SK-N-SH (cell line): ENCODE measurements at regions not wholly inside any gene's neighbourhood (a gene's known extent, or its start where the extent isn't known, plus 50 kb on each side); places are given as distances from the start of the nearest gene placed in this dataset.

Experiments
- CTCF ChIA-PET: fragments of 300-600, 350-600 bp; formaldehyde crosslinking; extraction: SDS; loops from one replicate; lab custom pipeline; 2021; lab: Yijun Ruan, JAX
- POLR2A ChIA-PET: fragments of 350-600 bp; sonication (Branson Sonifier 250); formaldehyde crosslinking; extraction: SDS; loops from one replicate; lab custom pipeline; 2020; ENCODE audit warnings: antibody characterized with exemption, inconsistent platforms; lab: Yijun Ruan, JAX
- DNase-seq: peaks from one replicate; pipeline ENCODE4 v3.0.0; 2012
- H2AFZ ChIP-seq: fragments of 200-600 bp; sonication (generic); 2 replicates; pipeline ENCODE4 v1.8.1; 2016; ENCODE audit warnings: antibody characterized with exemption, mild to moderate bottlenecking, low read depth
- H3F3A ChIP-seq: fragments of 200-600 bp; sonication (generic); replicated peaks from 2 replicates; pipeline ENCODE3; 2016; ENCODE audit warnings: antibody characterized with exemption, mild to moderate bottlenecking; ENCODE audit not compliant: insufficient read depth
- H3K27ac ChIP-seq, 2 experiments: fragments of 200-500 bp in 1 of 2; fragments of 200-600 bp in 1 of 2; sonication (Bioruptor generic) in 1 of 2; sonication (generic), shearing (Covaris generic) in 1 of 2; 2 replicates each; pipeline versions ENCODE4 v1.5.1 to v1.6.1; 2014 to 2016; ENCODE audit warnings: low read depth in 2 of 2, inconsistent platforms in 1 of 2, low read length in 1 of 2, mild to moderate bottlenecking in 1 of 2, mixed read lengths in 1 of 2
- H3K27me3 ChIP-seq: fragments of 200-600 bp; sonication (generic), shearing (Covaris generic); 2 replicates; pipeline ENCODE4 v1.6.1; 2016; ENCODE audit warnings: mixed run types; ENCODE audit not compliant: insufficient read depth
- H3K36me3 ChIP-seq, 2 experiments: fragments of 200-500 bp in 1 of 2; fragments of 200-600 bp in 1 of 2; sonication (Bioruptor generic) in 1 of 2; sonication (generic) in 1 of 2; replicated peaks in 1 of 2; 2 replicates each; pipeline versions ENCODE3 to v1.5.1; 2014 to 2016; ENCODE audit warnings: low read length in 1 of 2, mild to moderate bottlenecking in 1 of 2; ENCODE audit not compliant: insufficient read depth in 2 of 2, control insufficient read depth in 1 of 2
- H3K4me1 ChIP-seq, 2 experiments: fragments of 200-500 bp in 1 of 2; fragments of 200-600 bp in 1 of 2; sonication (Bioruptor generic) in 1 of 2; sonication (generic), shearing (Covaris generic) in 1 of 2; 2 replicates each; pipeline versions ENCODE4 v1.5.1 to v1.6.1; 2014 to 2016; ENCODE audit warnings: low read depth in 1 of 2, low read length in 1 of 2, mixed run types in 1 of 2; ENCODE audit not compliant: insufficient read depth in 2 of 2, control insufficient read depth in 1 of 2
- H3K4me2 ChIP-seq: fragments of 200-600 bp; sonication (generic), shearing (Covaris generic); 2 replicates; pipeline ENCODE4 v1.6.1; 2017; ENCODE audit warnings: mixed run types
- H3K4me3 ChIP-seq, 2 experiments: fragments of 200-500 bp in 1 of 2; fragments of 200-600 bp in 1 of 2; sonication (Bioruptor generic) in 1 of 2; sonication (generic), shearing (Covaris generic) in 1 of 2; 2 replicates each; pipeline versions ENCODE4 v1.5.1 to v1.8.1; 2014 to 2016; ENCODE audit warnings: low read depth in 2 of 2, inconsistent platforms in 1 of 2, low read length in 1 of 2, mild to moderate bottlenecking in 1 of 2, mixed read lengths in 1 of 2, moderate library complexity in 1 of 2
- H3K79me2 ChIP-seq: fragments of 200-600 bp; sonication (generic); 2 replicates; pipeline ENCODE4 v1.8.1; 2017; ENCODE audit warnings: mild to moderate bottlenecking; ENCODE audit not compliant: insufficient read depth
- H3K9ac ChIP-seq: fragments of 200-600 bp; sonication (generic); 2 replicates; pipeline ENCODE4 v1.6.1; 2017; ENCODE audit warnings: mixed run types
- H3K9me2 ChIP-seq: fragments of 200-600 bp; sonication (generic); 2 replicates; pipeline ENCODE4 v1.6.1; 2017; ENCODE audit warnings: mixed run types
- H3K9me3 ChIP-seq: fragments of 200-600 bp; sonication (generic); 2 replicates; pipeline ENCODE4 v1.6.1; 2017; ENCODE audit warnings: mixed run types, mild to moderate bottlenecking, moderate library complexity
- H4K20me1 ChIP-seq: fragments of 200-600 bp; sonication (generic); 2 replicates; pipeline ENCODE4 v1.6.1; 2017; ENCODE audit warnings: mild to moderate bottlenecking, mixed run types; ENCODE audit not compliant: insufficient read depth
- ELF1 ChIP-seq: IDR thresholded peaks from 2 replicates; pipeline ENCODE4 v1.4.0; 2012
- FOSL2 ChIP-seq: IDR thresholded peaks from 2 replicates; pipeline ENCODE4 v1.4.0; 2012; ENCODE audit warnings: low read depth, mild to moderate bottlenecking, moderate library complexity, borderline replicate concordance
- FOXM1 ChIP-seq: IDR thresholded peaks from 2 replicates; pipeline ENCODE4 v1.4.0; 2012; ENCODE audit warnings: low read depth, mild to moderate bottlenecking
- MEF2A ChIP-seq: IDR thresholded peaks from 2 replicates; pipeline ENCODE4 v1.4.0; 2012; ENCODE audit warnings: low read depth, borderline replicate concordance
- MXI1 ChIP-seq: IDR thresholded peaks from 2 replicates; pipeline ENCODE4 v1.6.1; 2012; ENCODE audit warnings: mild to moderate bottlenecking, low read depth, low read length, improper control_type of control experiment
- NRF1 ChIP-seq: IDR thresholded peaks from 2 replicates; pipeline ENCODE4 v1.6.1; 2012; ENCODE audit warnings: low read depth, mild to moderate bottlenecking, low read length
- RCOR1 ChIP-seq: fragments of 150-350 bp; IDR thresholded peaks from 2 replicates; pipeline ENCODE4 v1.6.1; 2017; ENCODE audit warnings: antibody characterized with exemption, low read length
- RXRA ChIP-seq: IDR thresholded peaks from 2 replicates; pipeline ENCODE4 v1.4.0; 2012; ENCODE audit warnings: low read depth, mild to moderate bottlenecking, borderline replicate concordance
- SIN3A ChIP-seq: IDR thresholded peaks from 2 replicates; pipeline ENCODE4 v1.6.1; 2012; ENCODE audit warnings: low read depth, mild to moderate bottlenecking, low read length, moderate library complexity, borderline replicate concordance
- SMC3 ChIP-seq: IDR thresholded peaks from 2 replicates; pipeline ENCODE4 v1.6.1; 2012; ENCODE audit warnings: low read depth, low read length, improper control_type of control experiment
- WGBS: methylation state at CpG from one replicate; pipeline ENCODE4 v1.1.6; 2017; ENCODE audit warnings: low lambda C conversion rate; 5-methylcytosine and 5-hydroxymethylcytosine counted together
- TF ChIP-seq, protein P1 (sequence below): fragments of 150-350 bp; IDR thresholded peaks from 2 replicates; pipeline ENCODE4 v1.6.1; 2017; ENCODE audit warnings: antibody characterized with exemption, low read length, low read depth, borderline replicate concordance
- TF ChIP-seq, protein P2 (sequence below): IDR thresholded peaks from 2 replicates; pipeline ENCODE4 v1.6.1; 2012; ENCODE audit warnings: mild to moderate bottlenecking, low read depth, low read length, moderate library complexity
- TF ChIP-seq, protein P3 (sequence below): fragments of 150-350 bp; IDR thresholded peaks from 2 replicates; pipeline ENCODE4 v1.6.1; 2016; ENCODE audit warnings: mild to moderate bottlenecking, low read depth, low read length
- TF ChIP-seq, protein P4 (sequence below): IDR thresholded peaks from 2 replicates; pipeline ENCODE4 v1.4.0; 2012; ENCODE audit warnings: low read depth

DNA sequence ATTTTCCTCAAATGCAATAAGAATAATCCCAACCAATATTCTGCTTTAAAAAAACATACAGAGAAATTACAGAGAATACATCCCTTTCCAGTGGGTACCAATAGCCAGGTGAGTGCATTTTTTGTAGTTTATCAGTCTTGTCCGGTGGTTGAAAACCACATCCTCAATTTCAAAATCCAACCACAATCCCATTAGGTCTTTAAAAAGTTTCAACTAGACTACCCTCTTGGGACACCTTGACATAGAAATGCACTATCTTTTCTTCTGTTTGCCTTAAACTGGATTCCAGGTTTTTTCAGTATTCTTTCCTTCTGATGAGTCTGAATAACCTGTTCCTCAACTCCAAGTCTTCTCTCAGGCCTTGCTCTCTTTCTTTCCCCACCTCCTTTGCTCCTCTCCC lies 223.3 kb downstream of the NR2F1-AS1 start:
- TF ChIP-seq ELF1: no peak
- no peak for TF ChIP-seq MEF2A
- TF ChIP-seq RXRA: no peak
- TF ChIP-seq, protein P1, sequence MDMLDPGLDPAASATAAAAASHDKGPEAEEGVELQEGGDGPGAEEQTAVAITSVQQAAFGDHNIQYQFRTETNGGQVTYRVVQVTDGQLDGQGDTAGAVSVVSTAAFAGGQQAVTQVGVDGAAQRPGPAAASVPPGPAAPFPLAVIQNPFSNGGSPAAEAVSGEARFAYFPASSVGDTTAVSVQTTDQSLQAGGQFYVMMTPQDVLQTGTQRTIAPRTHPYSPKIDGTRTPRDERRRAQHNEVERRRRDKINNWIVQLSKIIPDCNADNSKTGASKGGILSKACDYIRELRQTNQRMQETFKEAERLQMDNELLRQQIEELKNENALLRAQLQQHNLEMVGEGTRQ: no peak
- no peak for TF ChIP-seq SIN3A
- no peak for TF ChIP-seq SMC3
- no peak for TF ChIP-seq MXI1
- TF ChIP-seq, protein P2, sequence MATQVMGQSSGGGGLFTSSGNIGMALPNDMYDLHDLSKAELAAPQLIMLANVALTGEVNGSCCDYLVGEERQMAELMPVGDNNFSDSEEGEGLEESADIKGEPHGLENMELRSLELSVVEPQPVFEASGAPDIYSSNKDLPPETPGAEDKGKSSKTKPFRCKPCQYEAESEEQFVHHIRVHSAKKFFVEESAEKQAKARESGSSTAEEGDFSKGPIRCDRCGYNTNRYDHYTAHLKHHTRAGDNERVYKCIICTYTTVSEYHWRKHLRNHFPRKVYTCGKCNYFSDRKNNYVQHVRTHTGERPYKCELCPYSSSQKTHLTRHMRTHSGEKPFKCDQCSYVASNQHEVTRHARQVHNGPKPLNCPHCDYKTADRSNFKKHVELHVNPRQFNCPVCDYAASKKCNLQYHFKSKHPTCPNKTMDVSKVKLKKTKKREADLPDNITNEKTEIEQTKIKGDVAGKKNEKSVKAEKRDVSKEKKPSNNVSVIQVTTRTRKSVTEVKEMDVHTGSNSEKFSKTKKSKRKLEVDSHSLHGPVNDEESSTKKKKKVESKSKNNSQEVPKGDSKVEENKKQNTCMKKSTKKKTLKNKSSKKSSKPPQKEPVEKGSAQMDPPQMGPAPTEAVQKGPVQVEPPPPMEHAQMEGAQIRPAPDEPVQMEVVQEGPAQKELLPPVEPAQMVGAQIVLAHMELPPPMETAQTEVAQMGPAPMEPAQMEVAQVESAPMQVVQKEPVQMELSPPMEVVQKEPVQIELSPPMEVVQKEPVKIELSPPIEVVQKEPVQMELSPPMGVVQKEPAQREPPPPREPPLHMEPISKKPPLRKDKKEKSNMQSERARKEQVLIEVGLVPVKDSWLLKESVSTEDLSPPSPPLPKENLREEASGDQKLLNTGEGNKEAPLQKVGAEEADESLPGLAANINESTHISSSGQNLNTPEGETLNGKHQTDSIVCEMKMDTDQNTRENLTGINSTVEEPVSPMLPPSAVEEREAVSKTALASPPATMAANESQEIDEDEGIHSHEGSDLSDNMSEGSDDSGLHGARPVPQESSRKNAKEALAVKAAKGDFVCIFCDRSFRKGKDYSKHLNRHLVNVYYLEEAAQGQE: no peak
- TF ChIP-seq NRF1: no peak
- TF ChIP-seq FOSL2: no peak
- TF ChIP-seq, protein P3, sequence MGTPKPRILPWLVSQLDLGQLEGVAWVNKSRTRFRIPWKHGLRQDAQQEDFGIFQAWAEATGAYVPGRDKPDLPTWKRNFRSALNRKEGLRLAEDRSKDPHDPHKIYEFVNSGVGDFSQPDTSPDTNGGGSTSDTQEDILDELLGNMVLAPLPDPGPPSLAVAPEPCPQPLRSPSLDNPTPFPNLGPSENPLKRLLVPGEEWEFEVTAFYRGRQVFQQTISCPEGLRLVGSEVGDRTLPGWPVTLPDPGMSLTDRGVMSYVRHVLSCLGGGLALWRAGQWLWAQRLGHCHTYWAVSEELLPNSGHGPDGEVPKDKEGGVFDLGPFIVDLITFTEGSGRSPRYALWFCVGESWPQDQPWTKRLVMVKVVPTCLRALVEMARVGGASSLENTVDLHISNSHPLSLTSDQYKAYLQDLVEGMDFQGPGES: no peak
- no peak overlapping the region for H3K4me2 ChIP-seq
- H3F3A ChIP-seq: peaks cover 16% of the 10 kb centered on the region
- H4K20me1 ChIP-seq: no peaks in the 10 kb centered on the region
- no peaks in the 10 kb centered on the region for H3K9me3 ChIP-seq
- H3K4me1 ChIP-seq: peaks cover 4 to 13% of the 10 kb centered on the region in 2 experiments; a peak in 3 of 4 replicates
- no peak overlapping the region for H3K27ac ChIP-seq
- H3K9ac ChIP-seq: no peak overlapping the region
- CTCF ChIA-PET: no interaction called here
- no peaks in the 10 kb centered on the region for H3K79me2 ChIP-seq
- no peak for DNase-seq
- POLR2A ChIA-PET: no interaction called here
- H3K27me3 ChIP-seq: no peaks in the 10 kb centered on the region
- WGBS: 82% methylated on average over 1 of the region's 1 CpG
- no peak overlapping the region for H3K4me3 ChIP-seq
- no peaks in the 10 kb centered on the region for H3K9me2 ChIP-seq
- no peak overlapping the region for H2AFZ ChIP-seq
- H3K36me3 ChIP-seq: no peaks in the 10 kb centered on the region

DNA sequence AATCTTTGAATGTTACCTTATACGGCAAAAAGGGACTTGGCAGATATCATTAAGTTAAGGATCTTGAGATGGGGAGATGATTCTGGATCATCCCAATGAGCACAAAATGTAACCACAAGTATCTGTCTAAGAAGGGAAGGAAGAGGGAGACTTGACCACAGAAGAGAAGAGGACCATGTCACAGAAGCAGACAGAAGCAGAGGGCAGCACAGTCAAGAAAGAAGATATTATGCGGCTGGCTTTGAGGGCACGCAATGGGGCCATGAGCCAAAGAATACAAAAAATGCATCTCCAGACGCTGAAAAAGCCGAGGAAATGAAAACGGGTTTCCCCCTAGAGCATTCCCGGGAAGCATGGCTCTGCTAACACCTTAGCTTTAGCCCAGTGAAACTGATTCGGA lies 225.3 kb downstream of the NR2F1-AS1 start:
- peaks cover 4 to 13% of the 10 kb centered on the region in 2 experiments; a peak in 3 of 4 replicates for H3K4me1 ChIP-seq

More for the DNA sequence above, 225.3 kb downstream of the NR2F1-AS1 start:
- Histone ChIP-seq H3K27ac (no peak overlapping the region), H3F3A (peaks cover 16% of the 10 kb centered on the region), H3K4me3 (no peak overlapping the region), H3K9me3 (no peaks in the 10 kb centered on the region), H3K36me3 (no peaks in the 10 kb centered on the region), H4K20me1 (no peaks in the 10 kb centered on the region), H3K79me2 (no peaks in the 10 kb centered on the region), H3K9me2 (no peaks in the 10 kb centered on the region), H3K27me3 (no peaks in the 10 kb centered on the region), H3K4me2 (no peak overlapping the region), H2AFZ (no peak overlapping the region), H3K9ac (no peak overlapping the region)
- TF ChIP-seq, protein P4, sequence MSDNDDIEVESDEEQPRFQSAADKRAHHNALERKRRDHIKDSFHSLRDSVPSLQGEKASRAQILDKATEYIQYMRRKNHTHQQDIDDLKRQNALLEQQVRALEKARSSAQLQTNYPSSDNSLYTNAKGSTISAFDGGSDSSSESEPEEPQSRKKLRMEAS: no peak
- TF ChIP-seq FOXM1 (no peak), RCOR1 (no peak), SMC3 (no peak)
- POLR2A ChIA-PET: no interaction called here
- CTCF ChIA-PET: no interaction called here
- 88% methylated on average over 8 of the region's 8 CpGs for WGBS
- DNase-seq: no peak
